PC-3 (cell line): ENCODE measurements at regions not wholly inside any gene's neighbourhood (a gene's known extent, or its start where the extent isn't known, plus 50 kb on each side); places are given as distances from the start of the nearest gene placed in this dataset.
A peak's percentile ranks its signal among the peaks of the same experiment; 100 is the strongest.

Experiments used
- ATAC-seq: fragments of 200-7000 bp; cut with Tn5 transposase; 2 replicates; pipeline ENCODE4 v1.9.1; 2020; ENCODE audit warnings: mild to moderate bottlenecking, moderate library complexity
- BruUV-seq: library from RNA; stranded (reverse); fragments of 400-500 nt; replicated peaks from 2 replicates; lab custom pipeline; 2021; lab: Mats Ljungman, UMichigan
- CTCF ChIA-PET: fragments of 300-600 bp; sonication (Branson Sonifier 250); formaldehyde crosslinking; loops from one replicate; lab custom pipeline; 2022; ENCODE audit warnings: antibody characterized with exemption; lab: Charles Lee
- POLR2A ChIA-PET: fragments of 300-600 bp; sonication (Branson Sonifier 250); formaldehyde crosslinking; loops from one replicate; lab custom pipeline; 2022; ENCODE audit warnings: antibody characterized with exemption; ENCODE audit not compliant: unreplicated experiment; lab: Charles Lee
- DNase-seq: peaks from one replicate; pipeline ENCODE4 v3.0.0-alpha.2; 2015
- H2AFZ ChIP-seq: fragments of 300-600 bp; sonication (generic); 2 replicates; pipeline ENCODE4 v1.6.0; 2016; ENCODE audit warnings: antibody characterized with exemption, low read length
- H3F3A ChIP-seq: fragments of 300-600 bp; sonication (generic); one replicate; pipeline ENCODE4 v1.6.0; 2017; ENCODE audit warnings: antibody characterized with exemption, low read length, control low read depth, mild to moderate bottlenecking; ENCODE audit not compliant: unreplicated experiment
- H3K27ac ChIP-seq: fragments of 300-600 bp; sonication (generic); 2 replicates; pipeline ENCODE4 v1.5.1; 2016; ENCODE audit warnings: mild to moderate bottlenecking, low read length
- H3K27me3 ChIP-seq: fragments of 300-600 bp; sonication (generic); 2 replicates; pipeline ENCODE4 v1.6.1; 2016; ENCODE audit warnings: low read length, mixed read lengths
- H3K36me3 ChIP-seq: fragments of 300-600 bp; sonication (generic); 2 replicates; pipeline ENCODE4 v1.6.1; 2016; ENCODE audit warnings: low read depth, mixed run types, low read length, mixed read lengths
- H3K4me1 ChIP-seq: fragments of 300-600 bp; sonication (generic); 2 replicates; pipeline ENCODE4 v1.5.1; 2016; ENCODE audit warnings: low read length; ENCODE audit not compliant: insufficient read depth
- H3K4me2 ChIP-seq: fragments of 300-600 bp; sonication (generic); 2 replicates; pipeline ENCODE4 v1.6.0; 2016; ENCODE audit warnings: low read length
- H3K4me3 ChIP-seq: fragments of 300-600 bp; sonication (generic); 2 replicates; pipeline ENCODE4 v1.5.1; 2016; ENCODE audit warnings: mild to moderate bottlenecking, low read length, mixed read lengths
- H3K79me2 ChIP-seq: fragments of 300-600 bp; sonication (generic); 2 replicates; pipeline ENCODE4 v1.6.1; 2017; ENCODE audit warnings: low read length, mixed read lengths
- H3K9ac ChIP-seq: fragments of 300-600 bp; sonication (generic); 2 replicates; pipeline ENCODE4 v1.6.0; 2016; ENCODE audit warnings: mild to moderate bottlenecking, low read length
- H3K9me2 ChIP-seq: fragments of 300-600 bp; sonication (generic); replicated peaks from 2 replicates; pipeline ENCODE4 v1.6.1; 2016; ENCODE audit warnings: mixed run types, low read length, mixed read lengths
- H3K9me3 ChIP-seq: fragments of 300-600 bp; sonication (generic); 2 replicates; pipeline ENCODE4 v1.6.1; 2016; ENCODE audit warnings: low read length, mixed read lengths
- H4K20me1 ChIP-seq: fragments of 300-600 bp; sonication (generic); 2 replicates; pipeline ENCODE4 v1.6.1; 2016; ENCODE audit warnings: low read length, mixed read lengths
- EZH2 ChIP-seq: fragments of 300-600 bp; sonication (generic); IDR thresholded peaks from one replicate; pipeline ENCODE4 v1.6.1; 2017; ENCODE audit warnings: antibody characterized with exemption, mild to moderate bottlenecking, low read length; ENCODE audit not compliant: unreplicated experiment
- EZH2phosphoT487 ChIP-seq: fragments of 300-600 bp; sonication (generic); IDR thresholded peaks from 2 replicates; pipeline ENCODE4 v1.6.1; 2018; ENCODE audit warnings: mild to moderate bottlenecking, antibody characterized with exemption, low read length, borderline replicate concordance
- intact Hi-C: fragments of 100-400 bp; cut with micrococcal nuclease; formaldehyde crosslinking; loops from 2 replicates; pipeline ENCODE4 v1.9.0; 2023
- TF ChIP-seq, protein P1 (sequence below): fragments of 300-600 bp; sonication (generic); conservative IDR thresholded peaks from 2 replicates; pipeline ENCODE4 v1.5.1; 2017; ENCODE audit warnings: antibody characterized with exemption, low read depth, mild to moderate bottlenecking, low read length

- Histone ChIP-seq H3K79me2 (no peaks in the 10 kb centered on the region), H3F3A (no peaks in the 10 kb centered on the region), H3K4me1 (no peaks in the 10 kb centered on the region), H3K27ac (no peak overlapping the region), H3K27me3 (no peaks in the 10 kb centered on the region), H3K4me2 (no peak overlapping the region), H3K9me3 (no peaks in the 10 kb centered on the region), H2AFZ (no peak overlapping the region), H3K36me3 (no peaks in the 10 kb centered on the region), H3K9me2 (no peaks in the 10 kb centered on the region), H4K20me1 (no peaks in the 10 kb centered on the region), H3K4me3 (no peak overlapping the region), H3K9ac (no peak overlapping the region)
- ATAC-seq (no peak), DNase-seq (no peak)
- BruUV-seq = no TSS peak
- POLR2A ChIA-PET = no interaction called here
- CTCF ChIA-PET = no interaction called here
- TF ChIP-seq EZH2phosphoT487 = no peak
- TF ChIP-seq, protein P1, sequence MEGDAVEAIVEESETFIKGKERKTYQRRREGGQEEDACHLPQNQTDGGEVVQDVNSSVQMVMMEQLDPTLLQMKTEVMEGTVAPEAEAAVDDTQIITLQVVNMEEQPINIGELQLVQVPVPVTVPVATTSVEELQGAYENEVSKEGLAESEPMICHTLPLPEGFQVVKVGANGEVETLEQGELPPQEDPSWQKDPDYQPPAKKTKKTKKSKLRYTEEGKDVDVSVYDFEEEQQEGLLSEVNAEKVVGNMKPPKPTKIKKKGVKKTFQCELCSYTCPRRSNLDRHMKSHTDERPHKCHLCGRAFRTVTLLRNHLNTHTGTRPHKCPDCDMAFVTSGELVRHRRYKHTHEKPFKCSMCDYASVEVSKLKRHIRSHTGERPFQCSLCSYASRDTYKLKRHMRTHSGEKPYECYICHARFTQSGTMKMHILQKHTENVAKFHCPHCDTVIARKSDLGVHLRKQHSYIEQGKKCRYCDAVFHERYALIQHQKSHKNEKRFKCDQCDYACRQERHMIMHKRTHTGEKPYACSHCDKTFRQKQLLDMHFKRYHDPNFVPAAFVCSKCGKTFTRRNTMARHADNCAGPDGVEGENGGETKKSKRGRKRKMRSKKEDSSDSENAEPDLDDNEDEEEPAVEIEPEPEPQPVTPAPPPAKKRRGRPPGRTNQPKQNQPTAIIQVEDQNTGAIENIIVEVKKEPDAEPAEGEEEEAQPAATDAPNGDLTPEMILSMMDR = no peak
- TF ChIP-seq EZH2 = no peak
- intact Hi-C loops = no loop called here
Measured at GRCh38 chr5:82721087-82721410, 356.1 kb downstream of the TMEM167A start.

- DNase-seq (no peak), ATAC-seq (no peak)
- intact Hi-C loops = no loop called here
- TF ChIP-seq EZH2phosphoT487 (no peak), EZH2 (no peak)
- TF ChIP-seq, protein P1 = no peak
- ChIA-PET CTCF (no interaction called here), POLR2A (no interaction called here)
- no peaks in the 10 kb centered on the region for H4K20me1 ChIP-seq
- BruUV-seq = no TSS peak
- H3K27ac ChIP-seq = no peak overlapping the region
- H3K4me1 ChIP-seq = no peaks in the 10 kb centered on the region
- H3K79me2 ChIP-seq = no peaks in the 10 kb centered on the region
- H3K9me3 ChIP-seq = no peaks in the 10 kb centered on the region
- H2AFZ ChIP-seq = no peak overlapping the region
- H3K27me3 ChIP-seq = no peaks in the 10 kb centered on the region
- no peaks in the 10 kb centered on the region for H3K9me2 ChIP-seq
- H3K36me3 ChIP-seq = no peaks in the 10 kb centered on the region
- H3K4me3 ChIP-seq = no peak overlapping the region
- H3F3A ChIP-seq = no peaks in the 10 kb centered on the region
- H3K9ac ChIP-seq = no peak overlapping the region
- H3K4me2 ChIP-seq = no peak overlapping the region
Measured at GRCh38 chr5:82720213-82721086, 356.7 kb downstream of the TMEM167A start.

GRCh38 chr5:82719368-82719767 is 357.8 kb downstream of the TMEM167A start:
- CTCF ChIA-PET = no interaction called here
- H3K9me3 ChIP-seq = no peaks in the 10 kb centered on the region
- BruUV-seq = no TSS peak
- DNase-seq (peak; percentile 3), ATAC-seq (peak; percentile 33; the same call in 1 of the 2 replicates)
- TF ChIP-seq, protein P1 = no peak
- no peak for TF ChIP-seq EZH2phosphoT487
- no peak for TF ChIP-seq EZH2
- POLR2A ChIA-PET = no interaction called here
- no peak overlapping the region for H3K9ac ChIP-seq
- no peaks in the 10 kb centered on the region for H3K36me3 ChIP-seq
- no peak overlapping the region for H3K4me2 ChIP-seq
- intact Hi-C loops = no loop called here
- H3K4me1 ChIP-seq = no peaks in the 10 kb centered on the region
- H3K4me3 ChIP-seq = no peak overlapping the region
- no peaks in the 10 kb centered on the region for H3K79me2 ChIP-seq
- no peaks in the 10 kb centered on the region for H3F3A ChIP-seq
- no peaks in the 10 kb centered on the region for H3K27me3 ChIP-seq
- H3K27ac ChIP-seq = no peak overlapping the region
- H4K20me1 ChIP-seq = no peaks in the 10 kb centered on the region
- no peaks in the 10 kb centered on the region for H3K9me2 ChIP-seq
- no peak overlapping the region for H2AFZ ChIP-seq
